Activated B cell treated with CpG ODN at 0.5 μM for 24 hours (primary cell): ENCODE measurements at regions not wholly inside any gene's neighbourhood (a gene's known extent, or its start where the extent isn't known, plus 50 kb on each side); places are given as distances from the start of the nearest gene placed in this dataset.

Experiments
- ATAC-seq: fragments of 200-7000 bp; cut with Tn5 transposase; one replicate; pipeline ENCODE4 v1.10.0; 2021; ENCODE audit warnings: low read depth, mild to moderate bottlenecking, moderate library complexity
- CTCF ChIA-PET: fragments of 350-600 bp; sonication (Branson Sonifier 250); formaldehyde crosslinking; loops from one replicate; lab custom pipeline; 2021; ENCODE audit warnings: antibody characterized with exemption; lab: Charles Lee
- POLR2A ChIA-PET: fragments of 350-600 bp; sonication (Branson Sonifier 250); formaldehyde crosslinking; loops from one replicate; lab custom pipeline; 2021; ENCODE audit warnings: antibody characterized with exemption; lab: Charles Lee
- DNase-seq: peaks from one replicate; pipeline ENCODE4 v3.0.0; 2022
- H3K27ac Mint-ChIP-seq: one replicate; pipeline ENCODE4 v1.8.0; 2020; ENCODE audit warnings: mixed read lengths
- H3K27me3 Mint-ChIP-seq: one replicate; pipeline ENCODE4 v1.8.0; 2021; ENCODE audit warnings: mixed read lengths
- H3K36me3 Mint-ChIP-seq: one replicate; pipeline ENCODE4 v1.8.0; 2021; ENCODE audit warnings: low read depth, mixed read lengths
- H3K4me1 Mint-ChIP-seq: one replicate; pipeline ENCODE4 v1.8.0; 2021; ENCODE audit warnings: mixed read lengths
- H3K4me3 Mint-ChIP-seq: one replicate; pipeline ENCODE4 v1.8.0; 2020; ENCODE audit warnings: mild to moderate bottlenecking, mixed read lengths
- H3K9me3 Mint-ChIP-seq: one replicate; pipeline ENCODE4 v1.8.0; 2020; ENCODE audit warnings: mixed read lengths
- CTCF ChIP-seq: fragments of 200-600 bp; IDR thresholded peaks from one replicate; pipeline ENCODE4 v1.8.0; 2022; ENCODE audit warnings: antibody characterized with exemption, mild to moderate bottlenecking
- intact Hi-C: fragments of 100-400 bp; cut with micrococcal nuclease; formaldehyde crosslinking; loops from one replicate; pipeline ENCODE4 v1.15.1; 2024

GRCh38 chr6:170463101-170463721, 89.9 kb downstream of the PSMB1 start:
- peaks cover 7% of the 10 kb centered on the region for H3K4me1 Mint-ChIP-seq
- peaks cover 2% of the 10 kb centered on the region for H3K9me3 Mint-ChIP-seq
- H3K36me3 Mint-ChIP-seq = no peaks in the 10 kb centered on the region
- no peak for DNase-seq
- H3K27me3 Mint-ChIP-seq = peaks cover 7% of the 10 kb centered on the region
- no peak overlapping the region for H3K27ac Mint-ChIP-seq
- intact Hi-C loops = no loop called here
- TF ChIP-seq CTCF = no peak
- ChIA-PET CTCF (no interaction called here), POLR2A (no interaction called here)
- ATAC-seq = no peak
- no peak overlapping the region for H3K4me3 Mint-ChIP-seq

- no peak for TF ChIP-seq CTCF
- ChIA-PET POLR2A (no interaction called here), CTCF (no interaction called here)
- no peak overlapping the region for H3K4me3 Mint-ChIP-seq
- H3K9me3 Mint-ChIP-seq = peaks cover 2% of the 10 kb centered on the region
- ATAC-seq (no peak), DNase-seq (no peak)
- H3K36me3 Mint-ChIP-seq = no peaks in the 10 kb centered on the region
- intact Hi-C loops = no loop called here
- peaks cover 7% of the 10 kb centered on the region for H3K27me3 Mint-ChIP-seq
- peaks cover 7% of the 10 kb centered on the region for H3K4me1 Mint-ChIP-seq
- H3K27ac Mint-ChIP-seq = no peak overlapping the region
Measured at GRCh38 chr6:170462366-170463020, 90.6 kb downstream of the PSMB1 start.

GRCh38 chr6:170461556-170462365, 91.3 kb downstream of the PSMB1 start:
- ChIA-PET CTCF (no interaction called here), POLR2A (no interaction called here)
- Mint-ChIP-seq H3K9me3 (peaks cover 2% of the 10 kb centered on the region), H3K4me3 (no peak overlapping the region), H3K36me3 (no peaks in the 10 kb centered on the region), H3K4me1 (peaks cover 7% of the 10 kb centered on the region), H3K27me3 (peaks cover 7% of the 10 kb centered on the region), H3K27ac (no peak overlapping the region)
- DNase-seq = no peak
- ATAC-seq = no peak
- TF ChIP-seq CTCF = no peak
- intact Hi-C loops = no loop called here

- CTCF ChIA-PET = no interaction called here
- Mint-ChIP-seq H3K4me1 (peaks cover 7% of the 10 kb centered on the region), H3K4me3 (no peak overlapping the region), H3K27me3 (peaks cover 7% of the 10 kb centered on the region), H3K9me3 (peaks cover 2% of the 10 kb centered on the region), H3K36me3 (no peaks in the 10 kb centered on the region), H3K27ac (no peak overlapping the region)
- intact Hi-C loops = no loop called here
- POLR2A ChIA-PET = no interaction called here
- DNase-seq (no peak), ATAC-seq (no peak)
- TF ChIP-seq CTCF = no peak
Measured at GRCh38 chr6:170461111-170461510, 92.0 kb downstream of the PSMB1 start.

- Mint-ChIP-seq H3K9me3 (peaks cover under 1% of the 10 kb centered on the region), H3K27me3 (peaks cover 7% of the 10 kb centered on the region), H3K36me3 (no peaks in the 10 kb centered on the region), H3K4me1 (peaks cover 7% of the 10 kb centered on the region), H3K27ac (no peak overlapping the region), H3K4me3 (no peak overlapping the region)
- POLR2A ChIA-PET = no interaction called here
- intact Hi-C loops = no loop called here
- no peak for ATAC-seq
- CTCF ChIA-PET = no interaction called here
- no peak for DNase-seq
- no peak for TF ChIP-seq CTCF
Measured at GRCh38 chr6:170460641-170461040, 92.5 kb downstream of the PSMB1 start.
